Keratinocyte (primary cell): ENCODE measurements at regions not wholly inside any gene's neighbourhood (a gene's known extent, or its start where the extent isn't known, plus 50 kb on each side); places are given as distances from the start of the nearest gene placed in this dataset.
"Not testable (repeated sequence)": the region's sequence is repeated elsewhere in the genome, so short reads cannot be mapped to it uniquely, and the experiment has no call there.

Experiments
- DNase-seq: peaks from one replicate; pipeline ENCODE4 v3.0.0-alpha.2; 2011; ENCODE audit warnings: low read depth, missing footprints, low spot score
- FAIRE-seq: peaks from 2 replicates; lab custom pipeline; 2011; peaks lifted over from hg19 to GRCh38; lab: Jason Lieb, UNC
- H2AFZ ChIP-seq: 2 replicates; pipeline ENCODE4 v1.6.0; 2012; ENCODE audit warnings: low read length, control low read depth, inconsistent platforms; ENCODE audit not compliant: control insufficient read depth
- H3K27ac ChIP-seq: 2 replicates; pipeline ENCODE4 v1.5.1; 2011; ENCODE audit warnings: low read length; ENCODE audit not compliant: control insufficient read depth, insufficient read depth
- H3K27me3 ChIP-seq: 3 replicates; pipeline ENCODE4 v1.6.0; 2011; ENCODE audit warnings: low read length; ENCODE audit not compliant: control insufficient read depth, insufficient read depth; ENCODE audit errors: extremely low read depth
- H3K36me3 ChIP-seq, 2 experiments: 2 replicates in 1 of 2; 3 replicates in 1 of 2; pipeline ENCODE4 v1.5.1; 2011; ENCODE audit warnings: low read length in 2 of 2, mild to moderate bottlenecking in 1 of 2; ENCODE audit not compliant: control insufficient read depth in 2 of 2, insufficient read depth in 2 of 2; ENCODE audit errors: extremely low read depth in 1 of 2
- H3K4me1 ChIP-seq: 3 replicates; pipeline ENCODE4 v1.5.1; 2011; ENCODE audit warnings: low read length; ENCODE audit not compliant: control insufficient read depth, insufficient read depth; ENCODE audit errors: extremely low read depth
- H3K4me2 ChIP-seq: 3 replicates; pipeline ENCODE4 v1.6.0; 2011; ENCODE audit warnings: low read depth, low read length; ENCODE audit not compliant: control insufficient read depth, insufficient read depth; ENCODE audit errors: extremely low read depth
- H3K4me3 ChIP-seq, 3 experiments: fragments of 200-600 bp in 1 of 3; sonication (generic) in 1 of 3; 2 replicates in 2 of 3; 3 replicates in 1 of 3; pipeline ENCODE4 v1.5.1; 2011 to 2016; ENCODE audit warnings: low read length in 3 of 3, mild to moderate bottlenecking in 3 of 3, control low read depth in 2 of 3, inconsistent platforms in 1 of 3, low read depth in 1 of 3, mixed read lengths in 1 of 3, mixed run types in 1 of 3, moderate library complexity in 1 of 3; ENCODE audit not compliant: control insufficient read depth in 2 of 3, insufficient read depth in 2 of 3; ENCODE audit errors: extremely low read depth in 1 of 3
- H3K79me2 ChIP-seq: 2 replicates; pipeline ENCODE4 v1.6.0; 2012; ENCODE audit warnings: low read length; ENCODE audit not compliant: control insufficient read depth, insufficient read depth
- H3K9ac ChIP-seq: 3 replicates; pipeline ENCODE4 v1.6.0; 2011; ENCODE audit warnings: low read length; ENCODE audit not compliant: control insufficient read depth, insufficient read depth; ENCODE audit errors: extremely low read depth
- H3K9me1 ChIP-seq: 3 replicates; pipeline ENCODE4 v1.6.0; 2011; ENCODE audit warnings: low read length; ENCODE audit not compliant: control insufficient read depth, insufficient read depth; ENCODE audit errors: extremely low read depth
- H3K9me3 ChIP-seq: 2 replicates; pipeline ENCODE4 v1.5.1; 2012; ENCODE audit warnings: low read depth, low read length; ENCODE audit not compliant: control insufficient read depth
- H4K20me1 ChIP-seq: 3 replicates; pipeline ENCODE4 v1.6.0; 2011; ENCODE audit warnings: low read length; ENCODE audit not compliant: control insufficient read depth, insufficient read depth; ENCODE audit errors: extremely low read depth
- dilution Hi-C: fragments of 300-500 bp; cut with MboI; formaldehyde crosslinking; loops from one replicate; pipeline ENCODE4 v1.7.0; 2020; ENCODE audit warnings: low sequenced_read_pairs; ENCODE audit not compliant: extremely low pct_ligation_motif_present

GRCh38 chr3:125838857-125839256, 130.1 kb upstream of the ROPN1B start:
- H3K9ac ChIP-seq, H2AFZ ChIP-seq, H3K9me1 ChIP-seq, H3K27ac ChIP-seq, H3K79me2 ChIP-seq, DNase-seq, dilution Hi-C loops, FAIRE-seq, H3K4me2 ChIP-seq, H3K9me3 ChIP-seq, H3K4me1 ChIP-seq, H4K20me1 ChIP-seq, H3K4me3 ChIP-seq, H3K27me3 ChIP-seq, H3K36me3 ChIP-seq: not testable (repeated sequence)

- H3K79me2 ChIP-seq, dilution Hi-C loops, DNase-seq, H3K36me3 ChIP-seq, H3K9me3 ChIP-seq, H2AFZ ChIP-seq, H3K4me1 ChIP-seq, H4K20me1 ChIP-seq, H3K4me2 ChIP-seq, H3K27me3 ChIP-seq, H3K4me3 ChIP-seq, H3K9ac ChIP-seq, FAIRE-seq, H3K9me1 ChIP-seq, H3K27ac ChIP-seq: not testable (repeated sequence)
These were observed 128.5 kb upstream of the ROPN1B start for GRCh38 chr3:125840465-125840864.

GRCh38 chr3:125847966-125848365, 121.0 kb upstream of the ROPN1B start:
- H3K9ac ChIP-seq, FAIRE-seq, H2AFZ ChIP-seq, H3K4me1 ChIP-seq, DNase-seq, H3K4me2 ChIP-seq, H3K27me3 ChIP-seq, H3K27ac ChIP-seq, H3K9me3 ChIP-seq, dilution Hi-C loops, H3K4me3 ChIP-seq, H3K36me3 ChIP-seq, H4K20me1 ChIP-seq, H3K9me1 ChIP-seq, H3K79me2 ChIP-seq: not testable (repeated sequence)

- H3K79me2 ChIP-seq, H4K20me1 ChIP-seq, H3K9ac ChIP-seq, dilution Hi-C loops, H3K4me3 ChIP-seq, H3K9me1 ChIP-seq, DNase-seq, H3K4me1 ChIP-seq, H3K36me3 ChIP-seq, H3K4me2 ChIP-seq, H3K9me3 ChIP-seq, H2AFZ ChIP-seq, H3K27me3 ChIP-seq, H3K27ac ChIP-seq, FAIRE-seq: not testable (repeated sequence)
These were observed 114.0 kb upstream of the ROPN1B start for GRCh38 chr3:125855006-125855405.
